ENCODE measurements at regions not wholly inside any gene's neighbourhood (a gene's known extent, or its start where the extent isn't known, plus 50 kb on each side); places are given as distances from the start of the nearest gene placed in this dataset.

GRCh38 chr2:16972276-16972675 is 306.6 kb upstream of the CYRIA start:
- TF ChIP-seq CTCF (IDR thresholded peaks at IDR 0.05; ENCODE audit: insufficient read depth, low read depth, low read length) = no peak
- no peak for TF ChIP-seq EZH2 (IDR thresholded peaks at IDR 0.05; ENCODE audit: insufficient read depth, low read length)
